Type B pancreatic cell (in vitro differentiated cells): ENCODE measurements at regions not wholly inside any gene's neighbourhood (a gene's known extent, or its start where the extent isn't known, plus 50 kb on each side); places are given as distances from the start of the nearest gene placed in this dataset.

Experiments
- DNase-seq: peaks from one replicate; pipeline ENCODE4 v3.0.0; 2021; ENCODE audit warnings: mixed read lengths; ENCODE audit not compliant: unreplicated experiment; ENCODE audit errors: extremely low spot score
- H3K27ac Mint-ChIP-seq: 2 replicates; pipeline ENCODE4 v1.8.0; 2021; ENCODE audit warnings: mild to moderate bottlenecking, mixed read lengths
- H3K27me3 Mint-ChIP-seq: 2 replicates; pipeline ENCODE4 v1.8.0; 2021; ENCODE audit warnings: mixed read lengths
- H3K36me3 Mint-ChIP-seq: 2 replicates; pipeline ENCODE4 v1.8.0; 2021; ENCODE audit warnings: mixed read lengths
- H3K4me1 Mint-ChIP-seq: one replicate; pipeline ENCODE4 v1.8.0; 2021; ENCODE audit warnings: mixed read lengths; ENCODE audit not compliant: unreplicated experiment
- H3K4me3 Mint-ChIP-seq: 2 replicates; pipeline ENCODE4 v1.8.0; 2021; ENCODE audit warnings: mild to moderate bottlenecking, mixed read lengths
- H3K9me3 Mint-ChIP-seq: 2 replicates; pipeline ENCODE4 v1.8.0; 2021; ENCODE audit warnings: mixed read lengths
- TF ChIP-seq, protein P1 (sequence below): fragments of 200-600 bp; sonication (generic); conservative IDR thresholded peaks from 2 replicates; pipeline ENCODE4 v1.5.0; 2021; ENCODE audit warnings: antibody characterized with exemption, mild to moderate bottlenecking

DNA sequence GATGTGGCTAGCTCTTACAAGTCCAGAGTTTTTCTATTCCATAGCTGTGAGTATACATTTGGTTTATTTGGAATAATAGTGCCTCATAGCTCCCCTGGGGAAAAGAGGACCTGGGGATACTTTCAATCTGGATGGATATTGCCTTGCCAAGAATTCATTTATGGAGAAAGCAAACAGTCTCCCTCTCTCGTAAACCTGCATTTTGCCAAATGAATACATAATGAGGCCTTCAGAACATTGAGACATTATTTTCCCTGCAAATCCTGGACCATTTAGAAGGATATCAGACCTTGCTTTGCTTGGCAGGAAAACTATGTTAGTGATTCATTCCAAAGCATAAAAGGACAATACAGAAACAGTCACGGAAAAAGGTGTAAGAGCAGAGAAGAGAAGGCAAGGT lies 569.6 kb upstream of the BRINP1 start:
- no peak overlapping the region for H3K27ac Mint-ChIP-seq
- H3K9me3 Mint-ChIP-seq, result no peaks in the 10 kb centered on the region
- H3K36me3 Mint-ChIP-seq, result no peaks in the 10 kb centered on the region
- no peak overlapping the region for H3K4me3 Mint-ChIP-seq
- no peaks in the 10 kb centered on the region for H3K4me1 Mint-ChIP-seq
- TF ChIP-seq, protein P1, sequence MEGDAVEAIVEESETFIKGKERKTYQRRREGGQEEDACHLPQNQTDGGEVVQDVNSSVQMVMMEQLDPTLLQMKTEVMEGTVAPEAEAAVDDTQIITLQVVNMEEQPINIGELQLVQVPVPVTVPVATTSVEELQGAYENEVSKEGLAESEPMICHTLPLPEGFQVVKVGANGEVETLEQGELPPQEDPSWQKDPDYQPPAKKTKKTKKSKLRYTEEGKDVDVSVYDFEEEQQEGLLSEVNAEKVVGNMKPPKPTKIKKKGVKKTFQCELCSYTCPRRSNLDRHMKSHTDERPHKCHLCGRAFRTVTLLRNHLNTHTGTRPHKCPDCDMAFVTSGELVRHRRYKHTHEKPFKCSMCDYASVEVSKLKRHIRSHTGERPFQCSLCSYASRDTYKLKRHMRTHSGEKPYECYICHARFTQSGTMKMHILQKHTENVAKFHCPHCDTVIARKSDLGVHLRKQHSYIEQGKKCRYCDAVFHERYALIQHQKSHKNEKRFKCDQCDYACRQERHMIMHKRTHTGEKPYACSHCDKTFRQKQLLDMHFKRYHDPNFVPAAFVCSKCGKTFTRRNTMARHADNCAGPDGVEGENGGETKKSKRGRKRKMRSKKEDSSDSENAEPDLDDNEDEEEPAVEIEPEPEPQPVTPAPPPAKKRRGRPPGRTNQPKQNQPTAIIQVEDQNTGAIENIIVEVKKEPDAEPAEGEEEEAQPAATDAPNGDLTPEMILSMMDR, result no peak
- DNase-seq, result no peak
- peaks cover 4% of the 10 kb centered on the region for H3K27me3 Mint-ChIP-seq

DNA sequence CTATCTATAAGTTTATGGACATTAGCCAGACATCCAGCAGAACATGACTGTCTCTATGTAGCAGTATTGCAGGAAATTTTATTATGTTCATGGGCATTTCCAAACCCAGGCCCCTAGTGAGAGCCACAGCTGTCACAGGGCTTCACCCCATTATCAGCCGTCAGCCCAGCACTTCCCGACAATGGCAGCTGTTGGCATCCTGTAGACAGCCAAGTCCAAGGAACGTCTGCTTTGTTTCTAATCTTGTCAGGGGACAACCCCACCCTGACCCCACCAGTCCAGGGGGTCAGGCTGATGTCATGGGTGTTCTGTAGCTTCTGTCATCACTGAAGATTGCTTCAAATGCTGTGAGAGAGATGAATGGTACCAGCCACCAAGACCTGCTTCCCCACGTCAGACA lies 565.3 kb upstream of the BRINP1 start:
- H3K4me3 Mint-ChIP-seq, result no peak overlapping the region
- H3K27me3 Mint-ChIP-seq, result peaks cover 8% of the 10 kb centered on the region
- H3K9me3 Mint-ChIP-seq, result no peaks in the 10 kb centered on the region
- DNase-seq, result no peak
- TF ChIP-seq, protein P1, result no peak
- H3K4me1 Mint-ChIP-seq, result no peaks in the 10 kb centered on the region
- no peaks in the 10 kb centered on the region for H3K36me3 Mint-ChIP-seq
- H3K27ac Mint-ChIP-seq, result no peak overlapping the region

DNA sequence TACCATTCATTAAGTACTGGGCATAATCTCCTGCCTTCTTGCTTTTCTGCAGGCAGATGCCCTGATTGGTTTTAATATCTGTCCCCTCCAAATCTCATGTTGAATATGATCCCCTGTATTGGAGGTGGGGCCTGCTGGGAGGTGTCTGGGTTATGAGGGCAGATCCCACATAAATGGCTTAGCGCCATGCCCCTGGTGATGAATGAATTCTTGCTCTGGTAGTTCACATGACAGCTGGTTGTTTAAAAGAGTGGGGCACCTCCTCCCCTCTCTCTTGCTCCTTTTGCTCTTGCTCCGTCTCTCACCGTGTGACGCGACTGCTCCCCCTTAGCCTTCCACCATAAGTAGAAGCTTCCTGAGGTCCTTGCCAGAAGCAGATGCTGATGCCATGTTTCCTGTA lies 564.0 kb upstream of the BRINP1 start:
- no peak for DNase-seq
- Mint-ChIP-seq H3K4me3 (no peak overlapping the region), H3K27ac (no peak overlapping the region), H3K4me1 (no peaks in the 10 kb centered on the region), H3K9me3 (no peaks in the 10 kb centered on the region), H3K27me3 (peaks cover 6% of the 10 kb centered on the region), H3K36me3 (no peaks in the 10 kb centered on the region)
- TF ChIP-seq, protein P1, result no peak

DNA sequence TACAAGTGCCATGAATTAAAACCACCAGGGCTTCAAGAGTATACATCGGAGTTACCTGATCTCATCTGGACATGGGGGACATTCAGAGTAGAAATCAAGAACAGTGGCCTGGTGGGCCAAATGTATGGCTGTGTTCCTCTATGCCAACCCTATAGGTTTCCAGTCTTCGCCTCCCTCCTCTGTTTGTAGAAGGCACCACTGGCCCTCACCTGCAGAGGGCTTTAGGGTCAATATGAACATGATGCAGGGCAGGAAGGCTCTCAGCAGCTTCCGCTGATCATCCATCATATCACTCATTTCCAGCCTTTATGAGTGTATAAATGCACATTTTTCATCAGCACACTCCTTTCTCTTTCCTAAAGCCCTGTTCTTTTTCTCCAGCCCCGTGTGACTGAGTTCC lies 555.5 kb upstream of the BRINP1 start:
- no peak overlapping the region for H3K27ac Mint-ChIP-seq
- DNase-seq, result no peak
- H3K4me1 Mint-ChIP-seq, result no peaks in the 10 kb centered on the region
- no peaks in the 10 kb centered on the region for H3K9me3 Mint-ChIP-seq
- H3K4me3 Mint-ChIP-seq, result no peak overlapping the region
- TF ChIP-seq, protein P1, result no peak
- H3K36me3 Mint-ChIP-seq, result no peaks in the 10 kb centered on the region
- H3K27me3 Mint-ChIP-seq, result peaks cover 4% of the 10 kb centered on the region

DNA sequence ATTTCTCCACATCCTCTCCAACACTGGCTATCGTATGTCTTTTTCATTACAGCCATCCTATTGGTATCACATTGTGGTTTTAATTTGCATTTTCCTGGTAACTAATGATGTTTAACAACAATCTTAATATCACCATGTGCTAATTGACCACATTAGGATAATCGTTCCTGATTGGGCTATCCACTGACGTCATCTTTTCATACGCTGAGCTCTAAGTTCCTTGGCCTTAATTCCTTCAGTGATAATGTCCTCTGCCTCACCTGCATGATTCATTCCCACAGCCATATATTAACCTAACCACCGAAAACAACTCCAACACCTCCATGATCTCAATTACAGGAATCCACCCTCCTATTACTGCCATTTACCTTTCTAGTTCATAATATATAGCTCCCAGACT lies 547.9 kb upstream of the BRINP1 start:
- Mint-ChIP-seq H3K36me3 (no peaks in the 10 kb centered on the region), H3K4me1 (no peaks in the 10 kb centered on the region), H3K27me3 (no peaks in the 10 kb centered on the region), H3K4me3 (no peak overlapping the region), H3K27ac (no peak overlapping the region), H3K9me3 (no peaks in the 10 kb centered on the region)
- TF ChIP-seq, protein P1, result no peak
- no peak for DNase-seq

DNA sequence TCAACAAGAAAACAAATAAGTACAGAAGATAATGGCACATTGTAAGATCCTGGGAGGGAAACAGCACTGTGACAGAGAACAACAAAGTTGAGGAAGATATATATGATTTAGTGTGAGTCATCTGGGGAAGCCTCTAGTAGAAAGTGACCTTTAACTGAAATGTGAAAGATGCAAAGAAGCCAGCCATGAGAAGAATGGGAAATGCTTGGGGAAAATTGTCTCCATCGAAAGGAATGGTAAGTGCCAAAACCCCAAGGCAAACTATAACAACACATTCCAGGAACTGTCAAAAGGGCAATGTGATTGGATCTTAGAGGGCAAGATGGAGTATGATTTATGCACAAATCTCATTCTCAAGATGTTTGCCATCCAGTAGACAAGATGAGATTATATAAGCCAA lies 537.8 kb upstream of the BRINP1 start:
- H3K27ac Mint-ChIP-seq, result no peak overlapping the region
- no peaks in the 10 kb centered on the region for H3K27me3 Mint-ChIP-seq

More for the DNA sequence above, 537.8 kb upstream of the BRINP1 start:
- no peak for DNase-seq
- H3K36me3 Mint-ChIP-seq, result no peaks in the 10 kb centered on the region
- no peaks in the 10 kb centered on the region for H3K4me1 Mint-ChIP-seq
- TF ChIP-seq, protein P1, result no peak
- no peak overlapping the region for H3K4me3 Mint-ChIP-seq
- H3K9me3 Mint-ChIP-seq, result peaks cover 9% of the 10 kb centered on the region
